COLO668 (cell line): ENCODE measurements at regions not wholly inside any gene's neighbourhood (a gene's known extent, or its start where the extent isn't known, plus 50 kb on each side); places are given as distances from the start of the nearest gene placed in this dataset.
"Not testable (repeated sequence)": the region's sequence is repeated elsewhere in the genome, so short reads cannot be mapped to it uniquely, and the experiment has no call there.

Experiments used
- DNase-seq: peaks from one replicate; lab custom pipeline; 2025; ENCODE audit not compliant: unreplicated experiment; lab: John Stamatoyannopoulos, UW

DNA sequence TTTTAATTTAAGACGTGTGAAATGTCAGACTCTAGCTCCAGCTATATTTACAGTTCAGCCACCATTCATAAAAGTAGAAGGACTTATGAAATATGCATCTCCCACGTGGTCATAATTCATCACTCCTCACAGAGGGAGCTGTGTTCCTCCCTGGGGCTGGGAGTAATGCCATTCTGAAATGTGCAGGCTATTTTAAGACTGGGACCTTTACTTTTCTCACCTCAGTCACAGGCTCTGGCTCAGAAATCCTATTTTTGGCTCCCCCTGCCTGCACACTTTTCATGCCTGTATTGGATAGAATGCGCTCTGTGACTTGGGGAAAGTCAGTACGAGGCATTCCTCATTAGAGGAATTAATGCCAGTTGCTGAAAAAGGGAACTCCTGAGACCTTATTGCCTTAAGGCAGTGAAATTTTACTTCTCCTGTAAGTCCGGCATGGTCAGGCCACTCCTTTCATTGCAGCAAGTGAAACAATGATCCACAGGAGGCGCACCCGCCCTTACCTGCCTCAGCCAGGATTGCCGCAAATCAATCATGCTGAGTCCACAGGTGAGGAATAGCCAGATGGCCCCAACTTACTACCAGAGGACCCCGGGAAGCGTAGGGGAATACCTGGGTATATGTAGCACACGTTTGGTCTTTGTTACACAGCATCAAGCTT is 1133.2 kb upstream of the TMEM132C start:
- no peak for DNase-seq

DNA sequence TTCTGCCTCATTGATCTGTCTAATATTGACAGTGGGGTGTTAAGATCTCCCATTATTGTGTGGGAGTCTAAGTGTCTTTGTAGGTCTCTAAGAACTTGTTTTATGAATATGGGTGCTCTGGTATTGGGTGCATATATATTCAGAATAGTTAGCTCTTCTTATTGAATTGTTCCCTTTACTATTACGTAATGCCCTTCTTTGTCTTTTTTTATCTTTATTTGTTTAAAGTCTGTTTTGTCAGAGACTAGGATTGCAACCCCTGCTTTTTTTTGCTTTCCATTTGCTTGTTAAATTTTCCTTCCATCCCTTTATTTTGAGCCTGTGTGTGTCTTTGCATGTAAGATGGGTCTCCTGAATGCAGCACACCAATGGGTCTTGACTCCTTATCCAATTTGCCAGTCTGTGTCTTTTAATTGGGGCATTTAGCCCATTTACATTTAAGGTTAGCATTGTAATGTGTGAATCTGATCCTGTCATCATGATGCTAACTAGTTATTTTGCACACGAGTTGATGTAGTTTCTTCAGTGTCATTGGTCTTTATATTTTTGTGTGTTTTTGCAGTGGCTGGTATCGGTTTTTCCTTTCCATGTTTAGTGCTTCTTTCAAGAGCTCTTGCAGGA is 1126.0 kb upstream of the TMEM132C start:
- not testable (repeated sequence) for DNase-seq

DNA sequence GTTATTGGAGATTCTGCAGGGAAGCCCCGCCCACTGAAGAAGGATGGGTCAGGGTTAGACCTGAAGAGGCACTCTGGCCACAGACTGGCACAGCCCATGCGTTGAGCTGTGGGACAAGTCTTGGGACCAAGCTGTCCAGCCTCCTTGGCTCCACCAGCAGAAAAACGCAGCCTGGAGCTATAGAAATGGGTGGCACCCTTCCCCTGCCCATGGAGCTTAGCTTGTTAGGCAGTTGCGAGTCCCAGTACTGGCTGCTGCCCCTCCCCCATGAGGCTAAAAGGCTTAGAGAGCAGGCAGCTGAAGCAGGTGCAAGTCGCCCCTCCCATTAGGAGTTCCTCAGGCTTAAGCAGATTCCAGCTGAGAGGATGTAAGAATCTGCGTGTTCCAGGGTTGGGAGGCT is 1124.0 kb upstream of the TMEM132C start:
- peak; percentile 0 for DNase-seq

DNA sequence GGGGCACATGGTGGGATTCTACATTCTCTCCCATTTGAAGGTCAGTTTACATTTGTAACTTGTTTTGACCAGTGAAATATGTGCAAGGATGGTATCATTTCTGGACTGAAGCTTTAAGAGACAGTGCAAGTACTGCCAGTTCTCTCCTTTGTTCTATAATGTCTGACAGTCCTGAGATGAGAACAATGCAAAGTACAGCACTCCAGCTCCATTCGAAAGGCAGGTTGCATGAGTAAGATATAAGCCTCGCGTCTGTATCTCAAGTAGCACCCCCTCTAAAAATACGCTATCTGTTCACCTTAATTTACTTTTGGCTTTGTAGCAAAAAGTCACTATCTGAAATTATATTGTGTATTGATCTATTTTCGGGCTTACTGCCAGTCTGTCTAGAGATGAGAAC is 1122.2 kb upstream of the TMEM132C start:
- no peak for DNase-seq

DNA sequence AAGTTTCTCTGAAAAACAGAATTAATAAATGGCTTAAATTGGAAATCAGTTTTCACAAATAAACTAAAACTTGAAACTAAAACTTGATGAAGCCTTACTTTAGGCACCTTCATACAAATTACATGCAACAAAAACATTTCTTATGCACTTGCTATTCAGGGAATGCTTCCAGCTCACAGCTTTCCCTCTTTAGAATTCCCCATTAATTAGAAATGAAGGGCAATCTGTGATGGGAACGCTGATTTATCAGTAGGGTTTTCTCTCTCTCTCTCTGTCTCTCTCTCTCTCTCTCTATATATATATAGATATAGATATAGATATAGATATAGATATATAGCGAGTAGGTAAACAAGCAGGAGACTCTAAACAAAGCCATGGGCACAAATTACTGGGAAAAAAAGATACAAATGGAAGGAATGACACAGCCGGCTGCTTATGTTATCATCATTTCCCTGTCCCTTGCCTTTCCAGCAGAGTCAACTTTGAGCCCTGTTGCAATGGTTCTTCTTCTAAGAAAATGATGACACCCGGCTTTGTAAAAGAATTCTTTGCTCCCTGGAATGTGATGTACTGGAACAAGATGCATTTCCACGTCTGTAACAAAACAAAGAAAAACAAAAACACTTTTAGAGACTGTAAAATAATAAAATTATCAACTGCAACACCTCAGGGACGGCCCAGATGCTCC is 1121.6 kb upstream of the TMEM132C start:
- no peak for DNase-seq

DNA sequence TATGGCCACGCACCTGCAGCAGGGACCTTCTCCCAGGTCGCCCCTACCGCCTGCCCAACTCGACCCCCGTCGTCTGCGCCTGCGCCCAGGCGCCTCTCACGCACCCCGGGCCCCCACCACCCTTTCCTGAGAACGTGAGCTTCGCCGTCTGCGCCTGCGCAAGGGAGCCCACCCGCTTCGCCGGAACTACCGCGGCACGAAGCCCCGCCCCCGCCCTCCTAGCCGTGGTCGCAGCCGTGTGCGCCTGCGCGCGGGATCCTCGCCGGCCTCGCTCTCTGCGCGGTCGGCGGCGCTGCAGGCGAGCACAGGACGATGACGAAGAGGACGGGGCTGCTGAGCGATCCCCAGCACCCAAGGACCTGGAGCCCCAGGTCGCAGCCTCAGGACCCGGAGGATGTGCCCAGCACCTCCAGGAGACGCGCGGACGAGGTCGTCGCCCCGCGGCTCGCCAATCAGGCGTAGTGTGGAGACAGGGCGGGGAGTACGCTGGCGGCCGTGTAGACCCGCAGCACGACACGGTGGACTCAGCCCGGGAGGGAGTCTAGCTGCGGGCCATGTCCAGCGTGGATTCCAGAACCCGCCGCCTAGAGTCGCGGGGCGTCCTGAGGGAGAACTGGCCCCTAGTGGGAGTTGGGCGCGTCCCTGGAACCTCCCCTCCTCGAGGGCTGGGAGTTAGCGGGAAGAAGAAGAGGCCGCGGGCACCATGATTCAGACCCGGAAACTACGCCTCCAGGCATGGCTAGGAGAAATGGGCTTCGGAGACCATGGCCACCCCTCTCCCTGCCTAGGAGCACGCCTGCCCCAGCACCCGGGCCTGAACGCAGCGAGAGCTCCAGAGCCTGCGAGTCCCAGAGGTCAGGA is 1120.8 kb upstream of the TMEM132C start:
- DNase-seq, result no peak

DNA sequence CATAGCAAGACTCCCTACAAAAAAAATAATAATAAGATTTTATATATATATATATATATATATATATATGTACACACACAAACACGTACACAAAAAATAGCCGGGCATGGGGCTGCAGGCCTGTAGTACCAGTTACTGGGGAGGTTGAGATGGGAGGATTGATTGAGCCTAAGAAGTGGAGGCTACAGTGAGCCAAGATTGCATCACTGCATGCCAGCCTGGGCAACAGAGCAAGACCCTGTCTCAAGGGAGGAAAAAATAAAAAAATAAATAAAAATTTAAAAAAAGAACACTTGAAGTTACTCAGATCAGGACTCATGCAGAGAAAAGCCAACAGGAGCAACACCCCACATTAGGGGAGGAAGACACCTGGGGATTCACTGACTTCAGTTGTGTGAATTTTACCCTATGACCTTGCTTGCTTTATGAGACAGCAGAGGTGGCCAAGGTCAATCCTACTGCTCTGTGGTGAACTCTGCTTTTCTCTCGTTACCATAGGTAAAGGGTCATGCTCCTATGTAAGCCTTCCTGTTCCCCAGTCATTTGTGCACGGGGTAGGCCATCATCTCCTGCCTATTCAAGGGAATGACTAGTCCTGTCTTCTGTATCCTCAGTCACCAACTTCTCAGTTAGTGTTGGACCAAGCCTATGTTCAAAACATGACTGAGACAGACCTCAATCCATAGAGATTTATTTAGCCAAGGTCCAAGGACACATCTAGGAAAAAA is 1119.8 kb upstream of the TMEM132C start:
- DNase-seq, result no peak

DNA sequence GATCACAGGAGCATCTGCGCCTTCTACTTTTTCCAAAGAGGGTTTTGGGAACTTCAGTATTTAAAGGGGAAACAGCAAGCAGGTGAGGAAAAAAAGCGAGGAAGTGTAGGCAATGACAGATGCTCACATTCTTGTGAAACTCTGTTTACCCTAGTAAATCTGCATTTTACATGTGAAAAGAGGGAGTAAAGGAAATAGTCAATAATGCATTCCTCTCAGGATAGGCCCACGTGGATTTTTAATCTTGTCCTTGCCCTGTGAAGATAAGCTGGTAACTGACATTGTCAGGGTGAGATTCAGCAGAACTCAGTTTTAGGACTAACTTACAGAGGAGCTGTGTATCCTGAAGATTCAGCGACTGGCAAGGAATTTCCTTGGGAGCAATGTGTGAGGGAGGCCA is 1119.2 kb upstream of the TMEM132C start:
- DNase-seq, result no peak

DNA sequence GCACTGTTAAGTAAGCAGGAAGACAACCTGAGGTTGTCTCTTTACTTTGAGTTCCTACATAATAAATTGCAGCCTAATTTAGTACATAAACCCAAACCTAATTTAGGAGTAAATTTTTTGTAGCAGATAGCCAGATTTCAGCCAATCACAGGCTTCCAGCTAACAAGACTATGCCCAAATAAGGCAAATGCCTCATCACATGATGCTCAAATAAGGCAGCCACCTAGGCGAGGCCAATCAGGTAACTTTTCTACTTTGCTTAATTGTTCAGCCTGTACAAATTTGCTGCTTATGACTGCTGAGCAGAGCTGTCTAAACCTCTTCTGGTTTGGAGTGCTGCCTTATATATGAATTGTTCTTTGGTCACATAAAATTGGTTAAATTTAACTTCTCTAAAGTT is 1118.7 kb upstream of the TMEM132C start:
- DNase-seq, result no peak

DNA sequence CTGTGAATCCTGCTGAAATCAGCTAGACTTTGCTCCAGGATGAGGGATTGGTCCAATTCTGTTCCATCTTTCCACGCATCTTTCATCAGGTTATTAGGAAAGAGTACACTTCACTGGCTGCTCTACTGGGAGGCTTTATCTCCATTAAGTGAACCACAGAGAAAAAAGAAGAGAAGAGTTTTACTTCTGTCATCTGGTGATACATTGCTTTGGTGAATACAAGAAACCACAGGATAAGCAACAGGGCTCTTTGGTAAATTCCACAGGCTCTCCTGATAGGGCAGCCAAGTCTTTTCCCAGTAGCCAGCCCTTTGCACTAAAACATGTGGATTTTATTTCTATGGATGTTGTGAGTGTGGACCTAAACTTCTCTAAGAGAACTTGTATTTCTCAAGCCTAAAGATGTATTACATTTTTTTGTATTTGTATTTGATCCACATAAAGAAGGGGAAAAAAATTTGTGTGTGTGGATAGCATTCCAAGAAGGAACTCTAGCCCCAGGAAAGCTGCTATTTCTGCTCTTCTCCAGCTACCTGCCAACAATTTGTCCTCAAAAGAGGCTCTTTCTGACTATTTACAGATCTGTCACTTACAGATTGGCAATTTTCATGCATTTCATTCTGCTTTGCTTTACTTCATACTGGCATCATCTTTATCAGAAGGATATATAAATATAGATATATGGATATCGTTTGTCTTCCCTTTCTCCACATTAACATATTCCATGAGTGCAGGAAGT is 1117.6 kb upstream of the TMEM132C start:
- DNase-seq, result no peak

DNA sequence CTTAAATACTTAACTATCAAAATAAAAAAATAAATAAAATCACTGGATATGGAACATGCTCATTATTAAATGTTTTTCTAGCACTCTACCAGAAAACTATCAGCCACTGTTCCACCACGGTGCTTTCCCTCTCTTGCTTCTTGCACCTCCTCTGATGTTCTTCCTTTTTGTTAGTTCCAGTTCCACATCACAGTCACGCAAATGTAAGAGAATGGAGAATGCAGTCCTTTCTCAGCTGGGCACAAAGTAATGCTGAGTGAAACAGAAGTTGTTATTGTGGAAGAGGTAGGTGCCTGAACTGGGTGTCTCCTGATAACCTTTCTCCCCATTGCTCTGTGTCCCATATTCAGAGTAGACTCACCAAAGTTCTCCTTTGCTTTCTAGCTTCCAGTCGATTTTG is 1116.9 kb upstream of the TMEM132C start:
- no peak for DNase-seq

DNA sequence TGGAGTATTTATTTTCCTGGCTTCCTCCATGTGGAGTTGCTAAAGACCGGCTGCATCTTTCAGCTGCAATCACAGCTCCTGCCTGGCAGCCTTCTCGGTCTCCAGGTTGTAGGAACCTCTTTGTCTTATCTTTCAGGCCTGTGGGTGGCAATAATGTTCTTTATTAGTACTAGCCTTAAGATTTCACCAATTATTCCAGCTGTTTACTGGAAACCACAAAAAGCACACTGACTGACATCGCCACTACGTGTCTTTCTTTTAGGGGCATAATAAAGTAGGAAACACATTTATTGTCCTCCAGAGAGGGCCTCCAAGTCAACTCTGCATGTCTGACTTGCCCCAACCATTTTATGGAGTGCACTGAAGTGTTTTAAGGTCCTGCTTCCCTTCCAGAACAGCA is 1116.5 kb upstream of the TMEM132C start:
- DNase-seq, result no peak

DNA sequence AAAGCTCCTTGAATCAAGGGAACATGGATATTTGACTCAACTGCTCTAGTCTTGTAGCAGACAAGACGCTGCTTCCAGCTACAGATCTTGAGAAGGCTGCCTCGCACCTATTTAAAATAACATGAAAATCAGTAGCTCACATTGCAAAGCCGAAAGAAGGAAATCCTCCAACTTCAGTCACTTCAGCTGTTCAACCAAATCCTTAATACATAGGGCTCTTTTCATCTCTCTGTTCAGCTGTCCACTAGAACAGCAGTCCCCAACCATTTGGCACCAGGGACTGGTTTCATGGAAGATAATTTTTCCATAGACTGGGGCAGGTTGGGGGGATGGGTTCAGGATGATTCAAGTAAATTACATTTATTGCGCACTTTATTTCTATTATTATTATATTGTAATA is 1116.0 kb upstream of the TMEM132C start:
- DNase-seq, result no peak

DNA sequence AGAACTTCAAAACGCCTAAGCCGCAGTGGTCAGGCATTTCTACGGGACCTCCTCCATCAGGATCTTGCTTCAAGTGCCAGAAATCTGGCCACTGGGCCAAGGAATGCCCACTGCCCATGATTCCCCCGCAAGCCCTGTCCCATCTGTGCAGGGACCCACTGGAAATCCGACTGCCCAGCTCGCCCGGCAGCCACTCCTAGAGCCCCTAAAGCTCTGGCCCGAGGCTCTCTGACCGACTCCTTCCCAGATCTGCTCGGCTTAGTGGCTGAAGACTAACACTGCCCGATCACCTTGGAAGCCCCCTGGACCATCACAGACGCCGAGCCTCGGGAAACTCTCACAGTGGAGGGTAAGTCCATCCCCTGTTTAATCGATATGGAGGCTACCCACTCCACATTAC is 1113.0 kb upstream of the TMEM132C start:
- no peak for DNase-seq

DNA sequence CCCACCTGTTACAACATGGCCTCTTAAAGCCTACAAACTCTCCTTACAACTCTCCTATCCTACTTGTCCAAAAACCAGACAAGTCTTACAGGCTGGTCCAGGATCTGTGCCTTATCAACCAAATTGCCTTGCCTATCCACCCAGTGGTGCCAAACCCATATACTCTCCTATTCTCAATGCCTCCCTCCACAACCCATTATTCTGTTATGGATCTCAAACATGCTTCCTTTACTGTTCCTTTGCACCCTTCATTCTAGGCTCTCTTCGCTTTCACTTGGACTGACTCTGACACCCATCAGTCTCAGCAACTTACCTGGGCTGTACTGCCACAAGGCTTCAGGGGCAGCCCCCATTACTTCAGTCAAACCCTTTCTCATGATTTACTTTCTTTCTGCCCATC is 1112.1 kb upstream of the TMEM132C start:
- DNase-seq, result not testable (repeated sequence)

DNA sequence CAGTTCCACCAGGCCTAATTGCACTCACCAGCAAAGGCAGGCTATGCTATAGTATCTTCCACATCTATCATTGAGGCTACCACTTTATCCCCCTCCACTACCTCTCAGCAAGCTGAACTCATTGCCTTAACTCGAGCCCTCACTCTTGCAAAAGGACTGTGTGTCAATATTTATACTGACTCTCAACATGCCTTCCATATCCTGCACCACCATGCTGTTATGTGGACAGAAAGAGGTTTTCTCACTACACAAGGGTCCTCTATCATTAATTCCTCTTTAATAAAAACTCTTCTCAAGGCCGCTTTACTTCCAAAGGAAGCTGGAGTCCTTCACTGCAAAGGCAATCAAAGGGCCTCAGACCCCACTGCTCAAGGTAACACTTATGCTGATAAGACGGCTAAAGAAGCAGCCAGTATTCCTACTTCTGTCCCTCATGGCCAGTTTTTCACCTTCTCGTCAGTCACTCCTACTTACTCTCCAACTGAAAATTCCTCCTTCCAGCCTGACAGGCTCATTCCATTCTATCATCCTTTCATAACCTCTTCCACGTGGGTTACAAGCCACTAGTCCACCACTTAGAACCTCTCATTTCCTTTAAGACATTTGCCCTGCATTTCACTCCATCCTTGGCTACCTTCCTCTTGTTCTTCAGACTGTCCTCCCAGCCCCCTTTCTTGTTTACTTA is 1110.9 kb upstream of the TMEM132C start:
- DNase-seq, result not testable (repeated sequence)

DNA sequence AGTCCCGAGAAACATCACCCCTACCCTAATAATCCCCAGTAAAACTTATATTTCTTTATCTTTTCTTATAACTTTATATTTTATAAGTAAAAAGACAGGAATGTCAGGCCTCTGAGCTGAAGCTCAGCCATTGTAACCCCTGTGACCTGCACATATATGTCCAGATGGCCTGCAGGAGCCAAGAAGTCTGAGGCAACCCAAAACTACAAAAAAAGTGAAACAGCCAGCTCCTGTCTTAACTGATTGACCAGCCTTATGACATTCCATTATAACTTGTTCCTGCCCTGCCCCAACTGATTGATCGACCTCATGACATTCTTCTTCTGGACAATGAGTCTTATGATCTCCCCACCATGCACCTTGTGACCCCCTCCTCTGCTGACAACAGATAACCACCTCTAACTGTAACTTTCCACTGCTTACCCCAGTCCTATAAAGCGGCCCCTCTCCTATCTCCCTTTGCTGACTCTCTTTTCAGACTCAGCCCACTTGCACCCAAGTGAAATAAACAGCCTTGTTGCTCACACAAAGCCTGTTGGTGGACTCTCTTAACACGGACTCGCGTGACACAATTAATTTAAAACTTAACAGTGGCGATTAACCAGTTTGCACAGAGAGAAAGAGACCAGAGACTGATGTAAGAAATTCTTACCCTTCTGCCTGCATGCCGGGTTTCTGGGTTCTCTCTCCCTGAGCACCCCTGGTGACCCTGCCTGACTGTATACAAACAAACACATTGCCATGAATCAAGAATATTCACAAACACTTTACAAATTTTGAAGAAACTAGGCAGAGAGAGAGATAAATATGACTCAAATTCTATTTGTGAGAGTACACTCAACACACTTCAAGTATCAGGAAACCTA is 1109.2 kb upstream of the TMEM132C start:
- DNase-seq, result not testable (repeated sequence)

DNA sequence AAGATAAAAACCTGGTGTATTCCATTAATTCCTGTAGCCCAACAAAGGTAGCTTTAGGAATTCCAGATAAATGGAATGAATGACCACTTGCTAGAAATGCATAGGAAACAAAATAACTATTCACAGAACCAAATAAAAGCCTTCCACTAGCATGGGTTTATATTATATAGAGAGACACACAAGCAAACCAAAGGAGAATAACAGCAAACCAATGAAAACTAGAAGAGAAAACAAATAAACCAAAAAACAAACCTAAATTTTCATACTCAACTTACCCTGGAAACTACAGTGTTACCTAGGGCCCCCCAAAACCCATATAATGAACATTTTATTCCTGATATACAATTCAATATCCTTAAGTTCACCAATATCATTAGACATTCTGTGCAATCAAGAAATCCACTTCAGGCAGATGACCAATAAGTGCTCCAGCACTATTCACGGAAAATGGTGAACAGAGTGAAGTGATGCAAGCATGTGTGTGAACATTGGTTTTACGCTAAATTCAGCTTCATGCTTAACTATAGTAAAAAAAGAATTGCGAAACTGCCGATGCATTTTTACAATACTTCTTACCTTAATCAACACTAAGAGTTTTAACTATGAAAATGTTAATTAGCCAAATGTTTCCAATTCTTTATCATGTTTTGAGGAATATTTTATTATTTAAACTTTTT is 1108.4 kb upstream of the TMEM132C start:
- no peak for DNase-seq
